GOT3 (cell line): ENCODE measurements at regions not wholly inside any gene's neighbourhood (a gene's known extent, or its start where the extent isn't known, plus 50 kb on each side); places are given as distances from the start of the nearest gene placed in this dataset.

ENCODE experiments used
- DNase-seq: peaks from one replicate; lab custom pipeline; 2025; ENCODE audit warnings: mixed read lengths; lab: John Stamatoyannopoulos, UW

GRCh38 chr9:13396418-13396817, 116.9 kb upstream of the MPDZ start:
- DNase-seq, result no peak

GRCh38 chr9:13395156-13395555, 115.7 kb upstream of the MPDZ start:
- no peak for DNase-seq

- DNase-seq, result no peak
Measured at GRCh38 chr9:13388157-13388556, 108.7 kb upstream of the MPDZ start.

GRCh38 chr9:13387734-13388067, 108.2 kb upstream of the MPDZ start:
- DNase-seq, result no peak

GRCh38 chr9:13386935-13387733, 107.6 kb upstream of the MPDZ start:
- DNase-seq, result no peak

GRCh38 chr9:13386316-13386715, 106.8 kb upstream of the MPDZ start:
- DNase-seq, result no peak

GRCh38 chr9:13383855-13384254, 104.4 kb upstream of the MPDZ start:
- no peak for DNase-seq

- DNase-seq, result no peak
Measured at GRCh38 chr9:13383216-13383615, 103.7 kb upstream of the MPDZ start.

- no peak for DNase-seq
Measured at GRCh38 chr9:13382595-13382994, 103.1 kb upstream of the MPDZ start.

GRCh38 chr9:13380903-13381302, 101.4 kb upstream of the MPDZ start:
- DNase-seq, result no peak

- no peak for DNase-seq
Measured at GRCh38 chr9:13378154-13378553, 98.7 kb upstream of the MPDZ start.

- no peak for DNase-seq
Measured at GRCh38 chr9:13377171-13377925, 97.9 kb upstream of the MPDZ start.

- no peak for DNase-seq
Measured at GRCh38 chr9:13372510-13372909, 93.0 kb upstream of the MPDZ start.

- DNase-seq, result no peak
Measured at GRCh38 chr9:13369431-13369830, 89.9 kb upstream of the MPDZ start.

- no peak for DNase-seq
Measured at GRCh38 chr9:13367784-13368183, 88.3 kb upstream of the MPDZ start.

GRCh38 chr9:13364271-13365000, 84.9 kb upstream of the MPDZ start:
- DNase-seq, result no peak

- DNase-seq, result no peak
Measured at GRCh38 chr9:13361076-13361475, 81.6 kb upstream of the MPDZ start.

GRCh38 chr9:13360188-13360587, 80.7 kb upstream of the MPDZ start:
- no peak for DNase-seq

- no peak for DNase-seq
Measured at GRCh38 chr9:13358128-13358527, 78.6 kb upstream of the MPDZ start.

- no peak for DNase-seq
Measured at GRCh38 chr9:13354733-13355132, 75.2 kb upstream of the MPDZ start.

- no peak for DNase-seq
Measured at GRCh38 chr9:13352451-13352979, 73.0 kb upstream of the MPDZ start.

- DNase-seq, result no peak
Measured at GRCh38 chr9:13351778-13352386, 72.4 kb upstream of the MPDZ start.
